ENCODE measurements at regions not wholly inside any gene's neighbourhood (a gene's known extent, or its start where the extent isn't known, plus 50 kb on each side); places are given as distances from the start of the nearest gene placed in this dataset.
A peak's percentile ranks its signal among the peaks of the same experiment; 100 is the strongest.
"Not testable (repeated sequence)": the region's sequence is repeated elsewhere in the genome, so short reads cannot be mapped to it uniquely, and the experiment has no call there.

DNA sequence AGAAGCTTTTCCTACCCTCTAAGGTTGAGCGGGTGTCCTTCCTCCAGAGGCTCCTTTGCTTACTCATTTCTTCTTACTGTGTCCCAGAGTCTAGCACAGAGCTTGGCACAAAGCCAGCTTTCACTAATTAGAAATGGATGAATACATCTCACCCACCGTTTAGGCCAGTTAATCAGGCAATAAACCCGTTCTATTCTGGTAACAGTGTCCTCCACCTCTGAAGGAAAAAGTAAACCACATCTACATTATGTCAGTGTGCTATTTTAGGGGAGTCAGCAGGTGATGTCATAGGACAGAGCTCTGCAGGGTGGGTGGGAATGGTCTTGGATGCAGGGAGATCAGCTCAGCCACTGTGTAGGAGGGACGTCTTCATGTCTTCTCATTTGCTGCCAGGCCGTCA lies 109.2 kb downstream of the OSTF1 start:
- no peak for DNase-seq

DNA sequence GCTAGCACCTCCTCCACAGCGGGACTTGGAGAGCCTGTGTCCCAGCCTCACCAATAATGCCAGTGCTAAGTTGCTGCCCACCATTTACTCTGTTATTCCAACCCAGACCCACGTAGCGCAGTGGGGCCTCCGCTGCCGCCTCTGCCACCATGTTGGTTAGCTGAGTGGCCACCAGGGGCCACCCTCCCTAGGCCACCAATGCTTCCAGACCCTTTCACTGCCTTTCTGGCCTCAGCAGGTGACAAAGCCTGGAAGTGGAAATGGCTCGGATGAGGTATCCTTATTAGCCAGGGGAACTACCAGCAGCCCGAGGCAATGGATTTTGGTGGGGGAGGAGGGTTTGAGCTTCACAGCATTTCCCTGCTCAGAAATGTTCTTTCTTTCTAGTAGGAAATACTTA lies 110.1 kb downstream of the OSTF1 start:
- no peak for DNase-seq

DNA sequence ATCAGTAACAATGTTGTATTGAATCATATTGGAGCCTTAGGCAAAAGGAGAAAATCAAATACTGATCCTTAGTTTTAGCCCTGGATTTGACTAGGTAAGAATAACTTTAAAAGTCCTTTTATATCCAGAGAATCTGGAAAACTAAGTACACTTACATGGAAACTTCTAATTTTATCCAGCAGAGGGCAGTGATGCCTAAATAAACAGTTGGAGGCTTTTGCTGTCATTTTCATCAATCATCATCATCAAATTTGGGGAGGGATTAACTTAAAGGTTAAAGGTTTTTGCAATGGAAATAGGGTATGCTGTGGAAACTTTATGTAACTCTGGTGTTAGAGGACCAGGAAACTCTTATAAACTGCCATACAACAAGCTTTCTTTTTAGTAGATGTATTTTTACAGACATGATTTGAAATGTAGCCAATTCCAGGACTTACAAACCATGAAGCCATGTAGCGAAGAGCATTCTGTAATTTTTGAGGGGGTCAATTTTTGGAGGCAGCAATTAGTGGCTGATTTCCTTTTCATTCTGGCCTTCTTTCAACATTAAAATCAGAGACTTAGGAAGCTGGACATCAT lies 112.7 kb downstream of the OSTF1 start:
- DNase-seq = no peak

GRCh38 chr9:75201480-75202209 lies 113.3 kb downstream of the OSTF1 start:
- no peak for DNase-seq

- not testable (repeated sequence) for DNase-seq
These were observed 119.7 kb downstream of the OSTF1 start for GRCh38 chr9:75207997-75208396.

DNA sequence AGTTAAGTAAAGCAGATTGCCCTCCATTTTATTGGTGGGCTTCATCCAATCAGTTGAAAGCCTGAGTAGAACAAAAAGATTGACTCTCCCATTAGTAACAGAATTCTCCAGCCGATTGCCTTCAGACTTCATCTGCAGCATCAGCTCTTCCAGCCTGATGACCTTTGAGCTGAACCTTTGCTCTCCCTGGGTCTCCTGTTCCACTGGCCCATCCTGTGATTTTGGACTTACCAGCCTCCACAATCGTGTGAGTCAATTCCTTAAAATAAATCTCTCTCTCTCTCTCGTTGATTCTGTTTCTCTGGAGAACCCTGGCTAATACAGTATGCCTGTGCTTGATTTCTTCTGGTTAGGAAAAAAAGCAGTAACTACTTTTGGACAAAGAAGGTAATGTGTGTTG lies 121.9 kb downstream of the OSTF1 start:
- no peak for DNase-seq

- no peak for DNase-seq
These were observed 125.5 kb downstream of the OSTF1 start for GRCh38 chr9:75213765-75214164.

DNA sequence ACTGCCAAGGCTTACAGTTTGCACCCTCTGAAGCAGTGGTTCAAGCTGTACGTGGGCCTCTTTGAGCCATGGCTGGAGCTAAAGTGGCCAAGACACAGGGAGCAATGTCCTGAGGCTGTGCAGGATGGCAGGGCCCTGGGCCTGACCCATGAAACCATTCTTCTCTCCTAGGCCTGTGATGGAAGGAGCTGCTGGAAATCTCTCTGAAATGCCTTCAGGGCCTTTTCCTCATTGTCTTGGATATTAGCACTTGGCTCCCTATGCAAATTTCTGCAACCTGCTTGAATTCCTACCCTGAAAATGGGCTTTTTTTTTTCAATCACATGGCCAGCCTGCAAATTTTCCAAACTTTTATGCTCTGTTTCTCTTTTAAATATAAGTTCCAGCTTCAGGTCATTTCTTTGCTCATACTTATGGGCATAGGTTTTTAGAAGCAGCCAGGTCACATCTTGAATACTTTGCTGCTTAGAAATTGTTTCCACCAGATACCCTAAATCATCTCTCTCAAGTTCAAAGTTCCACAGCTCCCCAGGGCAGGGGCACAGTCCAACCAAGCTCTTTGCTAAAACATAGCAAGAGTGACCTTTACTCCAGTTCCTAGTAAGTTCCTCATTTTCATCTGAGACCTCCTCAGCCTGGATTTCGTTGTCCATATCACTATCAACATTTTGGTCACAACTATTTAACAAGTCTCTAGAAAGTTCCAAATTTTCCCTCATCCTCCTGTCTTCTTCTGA lies 138.3 kb downstream of the OSTF1 start:
- no peak for DNase-seq

DNA sequence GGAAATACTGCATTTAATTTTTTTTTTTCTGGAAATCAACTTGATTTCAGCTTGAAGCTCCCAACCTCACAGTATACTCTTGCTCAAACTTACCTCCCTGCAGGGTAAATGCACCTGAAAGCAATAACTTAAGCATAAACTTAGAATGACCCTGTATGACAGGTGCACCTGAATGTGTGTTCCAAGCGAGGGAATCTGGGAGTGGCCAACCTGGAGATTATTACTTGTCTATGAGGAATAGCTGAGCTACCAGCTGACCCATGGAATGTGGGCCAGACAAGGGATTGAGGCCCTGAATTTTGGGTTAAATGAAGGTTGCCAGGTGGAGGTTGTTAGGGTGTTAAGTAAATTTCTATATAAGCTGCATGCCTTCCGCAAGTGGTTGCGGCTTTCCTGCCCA lies 140.6 kb downstream of the OSTF1 start:
- no peak for DNase-seq

DNA sequence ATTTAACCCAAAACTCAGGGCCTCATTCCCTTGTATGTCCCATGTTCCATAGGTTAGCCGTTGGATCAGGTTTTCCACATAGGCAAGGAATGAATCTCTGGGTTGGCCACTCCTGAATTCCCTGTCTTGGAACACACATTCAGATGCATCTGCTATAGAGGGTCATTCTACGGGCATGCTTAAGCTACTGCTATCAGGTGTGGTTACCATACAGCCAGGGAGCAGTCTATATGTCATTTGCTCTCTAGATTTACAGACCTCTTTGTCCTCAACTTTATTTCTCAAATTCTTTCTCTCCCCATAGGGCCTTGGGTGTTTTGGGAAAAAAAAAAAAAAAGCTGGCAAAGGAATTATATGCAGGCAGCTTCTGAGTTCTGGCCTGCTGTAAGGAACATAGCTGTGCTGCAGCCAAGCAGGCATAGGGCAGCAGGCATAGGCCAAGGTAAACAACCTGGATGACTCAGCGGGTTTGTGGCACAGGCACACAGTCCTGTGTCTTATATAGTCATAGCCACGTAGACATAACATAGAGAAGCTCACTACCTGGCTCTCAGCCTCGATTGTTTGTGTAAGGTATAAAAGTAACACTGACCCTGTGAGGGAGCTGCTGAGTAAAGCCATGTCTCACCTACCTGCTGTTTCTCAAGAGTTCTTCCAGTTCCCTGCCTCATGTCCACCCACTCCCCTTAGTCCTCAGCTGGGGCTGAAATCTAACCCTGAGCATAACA lies 141.5 kb downstream of the OSTF1 start:
- peak; percentile 59 for DNase-seq

DNA sequence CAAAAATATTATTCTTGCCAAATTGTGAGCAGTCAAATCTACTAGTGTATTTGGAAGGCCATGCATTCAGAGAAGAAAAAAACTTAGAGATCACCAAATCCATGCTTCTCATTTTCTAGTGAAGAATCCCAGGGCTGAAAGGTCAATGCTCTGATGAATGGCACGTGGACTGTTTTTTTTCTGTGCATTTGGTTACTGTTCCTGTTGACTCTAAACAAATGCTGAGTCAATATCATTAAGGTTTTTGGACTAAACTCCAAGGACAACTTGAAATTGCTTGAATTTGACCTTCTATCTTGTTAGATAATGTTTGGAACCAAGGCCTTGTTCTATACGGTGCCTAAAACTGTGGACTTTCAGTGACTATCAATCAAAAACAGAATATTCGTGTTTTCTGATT lies 142.2 kb downstream of the OSTF1 start:
- DNase-seq = no peak

- DNase-seq = no peak
These were observed 142.9 kb downstream of the OSTF1 start for GRCh38 chr9:75231167-75231566.

- DNase-seq = no peak
These were observed 144.7 kb downstream of the OSTF1 start for GRCh38 chr9:75233011-75233410.

- DNase-seq = no peak
These were observed 147.3 kb downstream of the OSTF1 start for GRCh38 chr9:75235632-75236031.

- peak; percentile 45 for DNase-seq
These were observed 150.1 kb downstream of the OSTF1 start for GRCh38 chr9:75238311-75238976.

- no peak for DNase-seq
These were observed 150.9 kb downstream of the OSTF1 start for GRCh38 chr9:75239176-75239575.

DNA sequence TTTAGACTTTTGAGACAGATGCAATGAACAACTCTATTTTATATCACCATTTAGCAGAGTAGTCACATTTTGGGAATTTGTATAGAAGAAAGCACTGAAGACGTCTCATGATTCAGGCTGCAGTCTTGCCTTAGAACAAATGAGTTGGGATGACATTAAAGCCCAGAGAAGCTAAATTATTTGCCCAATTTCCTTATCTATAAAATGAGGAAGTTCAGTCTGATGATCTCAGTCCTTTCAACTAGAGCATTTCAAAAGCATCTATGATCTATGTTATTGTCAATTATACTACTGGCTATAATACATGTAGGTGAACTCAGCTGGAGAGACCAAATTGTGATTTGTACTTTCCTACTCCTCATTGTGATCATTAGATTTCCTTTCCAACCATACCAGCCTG lies 154.1 kb downstream of the OSTF1 start:
- DNase-seq = no peak

GRCh38 chr9:75246949-75247348 lies 158.6 kb downstream of the OSTF1 start:
- DNase-seq = no peak

DNA sequence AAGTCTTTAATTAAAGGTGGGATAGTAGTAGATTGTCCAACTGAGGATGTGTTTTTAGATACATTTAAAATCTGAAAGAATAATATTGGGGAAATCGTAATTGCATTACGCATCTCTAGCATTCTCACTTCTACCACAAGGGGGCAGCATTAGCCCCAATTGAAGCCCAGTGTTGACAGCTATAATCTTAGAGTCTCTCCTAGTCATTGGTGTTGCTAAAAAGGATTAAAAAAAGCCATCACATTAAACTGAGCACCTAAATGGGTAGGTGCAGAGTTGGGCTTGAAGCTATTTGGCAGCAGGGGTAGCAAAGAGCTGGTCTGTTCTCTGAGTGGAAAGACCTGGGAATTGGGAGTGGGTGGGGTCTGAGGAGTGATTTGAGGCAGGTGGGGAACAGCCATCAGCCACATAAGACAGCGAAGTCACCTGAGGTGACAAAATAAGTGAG lies 177.2 kb downstream of the OSTF1 start:
- DNase-seq = peak; percentile 44

- DNase-seq = no peak
These were observed 180.9 kb downstream of the OSTF1 start for GRCh38 chr9:75269197-75269596.

DNA sequence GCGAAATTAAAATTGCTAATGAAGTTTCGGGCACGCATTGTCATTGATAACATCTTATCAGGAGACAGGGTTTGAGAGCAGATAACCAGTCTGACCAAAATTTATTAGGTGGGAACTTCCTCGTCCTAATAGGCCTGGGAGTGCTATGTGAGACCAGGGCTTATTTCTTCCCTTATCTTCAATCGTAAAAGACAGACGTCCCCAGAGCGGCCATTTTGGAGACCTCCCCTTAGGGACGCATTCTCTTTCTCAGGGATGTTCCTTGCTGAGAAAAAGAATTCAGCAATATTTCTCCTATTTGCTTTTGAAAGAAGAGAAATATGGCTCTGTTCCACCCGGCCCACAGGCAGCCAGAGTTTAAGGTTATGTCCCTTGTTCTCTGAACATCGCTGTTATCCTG lies 184.7 kb downstream of the OSTF1 start:
- not testable (repeated sequence) for DNase-seq

GRCh38 chr9:75274781-75275180 lies 186.5 kb downstream of the OSTF1 start:
- DNase-seq = no peak

- DNase-seq = no peak
These were observed 193.7 kb downstream of the OSTF1 start for GRCh38 chr9:75282047-75282446.

All from femur (tissue), 1 donor.